ENCODE measurements at regions not wholly inside any gene's neighbourhood (a gene's known extent, or its start where the extent isn't known, plus 50 kb on each side); places are given as distances from the start of the nearest gene placed in this dataset.

DNA sequence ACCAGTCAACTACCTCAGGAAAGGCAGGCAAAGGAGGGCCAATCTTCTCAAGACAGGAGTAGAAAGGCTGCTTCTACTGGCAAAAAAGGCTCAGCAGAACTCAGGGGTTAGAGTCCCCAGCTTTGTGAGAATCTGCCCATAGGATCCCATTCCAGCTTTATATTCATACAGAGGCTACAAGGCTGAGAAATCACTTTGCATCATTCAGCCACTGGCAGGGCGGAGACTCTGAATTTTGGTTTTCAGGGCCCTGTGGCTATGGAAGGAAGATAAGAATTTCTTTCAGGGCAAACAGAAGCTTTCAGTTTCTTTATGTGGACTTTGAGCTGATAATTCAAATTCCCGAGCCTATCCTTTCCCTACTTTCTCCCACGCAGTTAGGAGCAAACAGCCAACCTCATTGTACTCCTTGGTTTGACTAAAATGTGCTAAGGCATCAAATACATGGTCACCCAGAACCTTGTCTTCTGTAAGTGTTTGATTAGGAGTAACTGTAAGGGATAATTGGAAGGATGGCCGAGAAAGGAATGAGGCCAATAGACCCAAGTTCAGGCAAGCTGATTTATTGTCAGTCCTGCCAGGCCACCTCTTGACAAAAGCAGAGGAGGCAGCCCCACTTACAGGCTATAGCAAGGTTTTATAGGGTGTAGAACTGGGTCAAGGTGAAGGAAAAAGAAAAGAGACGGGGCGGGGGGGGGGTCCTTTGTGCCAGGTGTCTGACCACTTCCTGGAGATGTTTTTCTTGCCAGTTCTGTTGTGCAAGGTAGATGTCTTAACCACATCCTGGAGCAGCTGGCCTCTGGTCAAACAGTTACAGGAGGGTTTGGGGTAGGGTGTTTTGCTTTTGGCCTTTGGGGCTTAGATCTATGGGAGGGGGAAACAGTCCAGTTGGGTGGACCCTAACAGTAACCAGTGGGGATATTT is 165.3 kb upstream of the PPP1R2C start:
- no peak for DNase-seq (ENCODE audit: low spot score)
- intact Hi-C loops (cut with DNase I) = no loop called here

DNA sequence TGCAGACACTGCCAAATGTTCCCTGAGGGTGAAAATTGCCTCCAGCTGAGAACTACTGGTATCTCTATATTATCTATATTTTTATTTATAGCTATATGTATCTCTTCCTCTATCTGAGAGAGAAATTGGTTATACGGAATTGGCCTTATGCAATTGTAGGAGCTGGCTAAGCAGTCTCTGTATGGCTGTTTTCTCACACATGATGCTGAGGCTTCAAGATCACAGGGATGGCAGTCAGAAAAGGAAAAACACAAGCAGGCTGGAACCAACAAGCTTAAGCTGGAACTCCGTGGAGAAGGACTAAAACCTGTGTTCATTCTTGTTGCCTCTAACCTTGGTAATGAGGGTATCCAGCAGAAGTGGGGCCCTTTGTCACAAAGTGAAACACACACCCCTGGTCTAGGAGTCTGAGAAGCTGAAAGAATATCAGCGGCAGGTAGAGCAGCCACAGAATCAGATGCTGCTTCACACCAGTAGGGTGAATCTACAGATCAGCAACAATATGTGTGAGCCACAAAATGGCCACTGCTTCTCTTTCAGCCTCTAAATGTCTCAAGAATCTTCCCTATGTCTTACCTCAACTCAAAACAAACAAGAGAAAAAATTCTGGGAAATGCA is 166.5 kb upstream of the PPP1R2C start:
- no peak for DNase-seq (ENCODE audit: low spot score)

DNA sequence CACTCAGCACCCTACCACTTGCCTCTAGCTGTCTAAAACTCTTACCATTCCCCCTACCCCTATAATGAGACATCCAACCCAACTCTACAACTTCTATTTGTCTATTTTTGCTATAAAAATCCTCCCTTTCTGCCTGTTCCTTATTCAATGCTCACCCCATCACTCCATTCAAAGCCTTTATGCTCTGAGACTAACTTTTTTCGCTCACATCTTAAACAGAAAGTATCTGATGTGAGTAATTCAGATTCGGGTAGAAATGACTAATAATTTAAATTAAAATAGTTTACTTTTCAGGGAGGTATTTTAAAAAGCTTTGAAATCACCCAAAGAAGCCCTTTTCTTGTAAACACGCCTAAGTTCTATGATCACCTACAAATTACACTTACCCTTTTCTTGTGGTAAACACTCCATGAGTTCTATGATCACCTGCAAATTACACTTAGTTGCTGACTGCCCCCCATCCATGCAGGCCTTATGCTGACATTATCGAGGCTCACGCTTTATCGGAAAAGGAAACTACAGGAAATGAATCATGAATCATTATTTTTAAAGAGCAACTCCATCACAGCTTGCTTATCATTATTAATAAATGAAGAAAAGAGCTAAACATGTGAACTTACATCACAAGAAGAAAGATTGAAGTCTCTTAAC is 168.7 kb upstream of the PPP1R2C start:
- DNase-seq (ENCODE audit: low spot score) = no peak
- intact Hi-C loops (cut with DNase I) = no loop called here

More for the DNA sequence above, 166.5 kb upstream of the PPP1R2C start:
- intact Hi-C loops (cut with DNase I) = no loop called here

DNA sequence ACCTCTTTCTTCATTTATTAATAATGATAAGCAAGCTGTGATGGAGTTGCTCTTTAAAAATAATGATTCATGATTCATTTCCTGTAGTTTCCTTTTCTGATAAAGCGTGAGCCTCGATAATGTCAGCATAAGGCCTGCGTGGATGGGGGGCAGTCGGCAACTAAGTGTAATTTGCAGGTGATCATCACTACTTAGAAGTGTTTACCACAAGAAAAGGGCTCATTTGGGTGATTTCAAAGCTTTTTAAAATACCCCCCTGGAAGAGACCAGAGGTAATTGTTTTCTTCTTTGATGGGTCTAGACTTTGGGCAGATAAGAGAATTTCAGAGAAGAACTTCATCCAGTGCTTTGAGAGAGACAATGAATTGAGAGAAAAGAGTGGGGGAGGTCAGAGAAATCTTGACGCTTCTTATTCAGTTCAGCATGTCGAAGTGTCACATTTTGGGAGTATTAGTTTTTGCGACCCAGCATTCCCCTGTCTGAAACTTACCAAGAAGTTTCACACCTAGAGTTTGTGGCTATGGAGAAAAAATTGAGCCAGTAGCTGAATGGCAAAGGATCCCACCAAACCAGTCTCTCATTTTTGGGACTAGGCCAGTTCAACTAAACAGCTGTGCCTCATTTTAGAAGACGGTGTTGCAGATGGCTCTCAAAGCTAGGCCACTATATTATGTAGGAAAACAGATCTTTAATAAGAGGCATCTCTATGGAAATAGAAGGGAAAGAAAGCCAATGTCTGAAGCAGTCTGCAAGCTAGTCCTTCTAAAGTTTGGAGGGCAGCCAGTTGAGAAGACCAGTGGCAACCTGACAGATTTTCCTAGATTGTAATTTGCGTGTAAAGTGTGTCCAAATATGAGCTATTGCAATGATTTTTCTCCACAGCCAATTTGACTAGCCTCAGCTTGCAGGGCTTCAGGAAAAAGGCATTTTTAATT is 171.0 kb upstream of the PPP1R2C start:
- intact Hi-C loops (cut with DNase I) = no loop called here

DNA sequence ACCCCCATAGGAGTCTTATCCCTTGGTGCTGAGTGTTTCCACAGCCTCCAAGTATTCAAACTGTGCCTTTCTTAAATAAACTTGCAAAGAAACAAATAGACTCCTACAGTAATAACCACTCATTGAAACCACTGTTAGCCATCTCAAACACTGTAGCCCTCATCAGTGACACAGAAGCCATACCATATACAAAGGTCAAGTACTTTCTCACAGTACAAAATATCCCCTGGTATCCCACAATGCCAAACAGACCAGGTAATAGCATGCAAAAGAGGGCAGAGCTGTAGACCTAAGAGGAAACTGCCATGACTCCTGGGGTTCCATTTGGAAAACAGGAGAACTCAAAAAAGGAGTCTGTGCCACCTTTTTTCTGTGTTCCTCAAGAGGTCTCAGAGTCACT is 173.8 kb upstream of the PPP1R2C start:
- intact Hi-C loops (cut with DNase I) = no loop called here

More for the DNA sequence above, 171.0 kb upstream of the PPP1R2C start:
- no peak for DNase-seq (ENCODE audit: low spot score)

DNA sequence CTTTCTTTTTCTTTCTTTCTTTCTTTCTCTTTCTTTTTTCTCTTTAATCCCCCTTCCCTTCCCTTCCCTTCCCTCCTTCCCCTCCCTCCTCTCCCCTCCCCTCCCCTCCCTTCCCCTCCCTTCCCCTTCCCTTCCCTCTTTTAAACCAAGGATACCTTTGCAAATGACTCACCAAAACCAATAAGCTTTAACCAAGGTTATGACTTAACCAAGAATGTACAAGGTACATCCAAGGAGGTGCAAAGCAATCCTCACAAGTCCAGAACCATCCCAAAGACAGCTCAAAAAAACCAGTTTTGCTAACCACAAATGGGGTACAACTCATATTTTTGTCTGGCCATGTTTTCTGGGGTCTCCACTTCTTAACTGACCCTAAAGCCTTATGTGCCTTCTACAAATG is 174.7 kb upstream of the PPP1R2C start:
- no peak for DNase-seq (ENCODE audit: low spot score)
- intact Hi-C loops (cut with DNase I) = no loop called here

More for the DNA sequence above, 173.8 kb upstream of the PPP1R2C start:
- no peak for DNase-seq (ENCODE audit: low spot score)

DNA sequence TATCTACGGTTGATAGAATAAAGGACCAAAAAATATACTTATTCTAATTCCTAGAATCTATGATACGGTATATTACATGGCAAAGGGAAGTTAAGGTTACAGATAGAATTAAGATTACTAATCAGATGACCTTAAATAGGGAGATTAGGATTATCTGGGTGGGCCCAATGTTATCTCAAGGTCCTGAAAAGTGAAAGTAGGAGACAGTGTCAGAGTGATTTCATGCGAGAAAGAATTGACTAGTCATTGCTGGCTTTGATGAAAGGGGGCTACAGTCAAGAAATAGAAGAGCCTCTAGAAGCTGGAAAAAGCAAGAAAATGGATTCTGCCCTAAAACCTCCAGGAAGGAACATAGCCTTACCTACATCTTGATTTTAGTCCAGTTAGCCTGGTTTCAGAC is 176.9 kb upstream of the PPP1R2C start:
- intact Hi-C loops (cut with DNase I) = no loop called here
- no peak for DNase-seq (ENCODE audit: low spot score)

DNA sequence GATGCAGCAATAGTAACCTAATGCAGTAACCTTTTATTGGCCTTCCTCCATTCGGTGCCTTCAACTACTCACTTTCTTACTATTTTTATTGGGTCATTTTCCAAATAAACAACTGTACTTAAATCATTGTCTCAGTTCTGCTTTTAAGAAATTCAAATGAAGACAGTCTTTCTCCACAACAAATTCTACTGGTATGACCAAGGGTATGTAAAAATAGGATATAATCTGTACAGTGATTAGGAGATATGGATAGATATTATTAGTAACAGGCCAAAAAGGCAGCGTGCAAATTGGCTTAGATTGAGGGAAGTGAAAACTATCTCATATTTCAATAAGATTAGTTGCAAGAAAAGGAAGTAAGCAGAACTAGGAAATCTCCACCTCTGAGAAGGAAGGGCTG is 177.4 kb upstream of the PPP1R2C start:
- intact Hi-C loops (cut with DNase I) = no loop called here
- no peak for DNase-seq (ENCODE audit: low spot score)

DNA sequence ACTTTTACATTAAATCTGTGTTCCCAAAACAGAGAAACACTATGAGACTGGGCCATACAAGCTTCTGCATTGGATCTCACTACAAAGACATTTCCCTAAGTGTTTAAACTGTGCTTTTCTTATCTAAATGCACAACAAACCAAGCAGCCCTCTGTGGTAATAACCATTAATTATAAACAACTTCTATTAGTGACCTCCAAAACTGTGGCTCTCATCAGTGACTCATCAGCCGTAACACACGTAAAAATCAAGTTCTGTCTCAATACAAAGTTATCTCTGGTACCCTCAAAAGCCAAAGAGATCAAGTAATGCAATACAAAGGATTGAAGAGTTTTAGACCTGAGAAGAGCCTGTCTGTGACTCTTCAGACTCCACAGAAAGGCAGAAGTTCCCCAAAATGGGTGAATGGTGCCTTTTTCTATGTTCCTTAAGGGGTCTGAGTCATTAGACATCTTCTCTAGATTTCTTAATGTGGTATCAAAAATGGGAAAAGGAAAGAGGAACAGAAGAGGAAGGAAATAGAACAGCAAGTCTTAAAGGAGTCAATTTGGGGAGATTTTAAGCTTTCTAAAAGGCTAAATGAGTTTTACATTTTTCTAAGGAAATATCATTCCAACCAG is 189.8 kb upstream of the PPP1R2C start:
- intact Hi-C loops (cut with DNase I) = no loop called here
- no peak for DNase-seq (ENCODE audit: low spot score)

DNA sequence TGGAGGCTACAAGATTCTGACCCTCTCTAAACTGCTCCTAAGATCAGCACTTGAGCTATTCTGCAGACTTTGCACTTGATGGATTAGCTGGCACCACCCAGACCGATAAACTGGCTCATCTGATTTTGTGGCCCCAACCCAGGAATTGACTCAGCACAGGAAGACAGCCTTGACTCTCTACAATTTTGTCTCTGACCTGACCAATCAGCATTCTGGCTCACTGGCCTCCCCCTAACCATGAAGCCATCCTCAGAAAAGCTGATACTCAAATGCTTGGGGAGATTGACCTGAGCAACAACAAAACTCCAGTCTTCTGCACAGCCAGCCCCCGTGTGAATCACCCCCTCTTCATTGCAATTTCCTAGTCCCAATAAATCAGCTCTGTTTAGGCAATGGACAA is 195.4 kb upstream of the PPP1R2C start:
- DNase-seq (ENCODE audit: low spot score) = no peak
- intact Hi-C loops (cut with DNase I) = no loop called here

DNA sequence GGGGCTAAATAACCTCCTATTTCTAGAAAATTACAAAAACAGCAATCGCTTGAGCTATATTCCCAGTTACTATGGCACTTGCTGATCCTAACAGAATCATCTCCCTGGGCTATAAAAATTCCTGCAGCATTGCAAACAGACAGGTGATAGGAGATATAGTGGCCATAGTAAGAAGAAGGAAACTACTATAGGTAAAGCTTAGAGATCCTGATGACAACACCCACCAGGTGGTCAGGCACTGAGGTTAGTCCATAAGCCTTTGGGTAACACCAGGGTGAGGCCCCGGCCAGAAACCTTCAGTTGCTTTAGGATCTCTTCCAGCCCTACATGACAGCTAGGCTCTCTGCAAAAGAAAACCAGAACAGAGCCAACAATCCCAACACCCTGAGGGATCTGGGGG is 197.9 kb upstream of the PPP1R2C start:
- DNase-seq (ENCODE audit: low spot score) = no peak
- intact Hi-C loops (cut with DNase I) = no loop called here

DNA sequence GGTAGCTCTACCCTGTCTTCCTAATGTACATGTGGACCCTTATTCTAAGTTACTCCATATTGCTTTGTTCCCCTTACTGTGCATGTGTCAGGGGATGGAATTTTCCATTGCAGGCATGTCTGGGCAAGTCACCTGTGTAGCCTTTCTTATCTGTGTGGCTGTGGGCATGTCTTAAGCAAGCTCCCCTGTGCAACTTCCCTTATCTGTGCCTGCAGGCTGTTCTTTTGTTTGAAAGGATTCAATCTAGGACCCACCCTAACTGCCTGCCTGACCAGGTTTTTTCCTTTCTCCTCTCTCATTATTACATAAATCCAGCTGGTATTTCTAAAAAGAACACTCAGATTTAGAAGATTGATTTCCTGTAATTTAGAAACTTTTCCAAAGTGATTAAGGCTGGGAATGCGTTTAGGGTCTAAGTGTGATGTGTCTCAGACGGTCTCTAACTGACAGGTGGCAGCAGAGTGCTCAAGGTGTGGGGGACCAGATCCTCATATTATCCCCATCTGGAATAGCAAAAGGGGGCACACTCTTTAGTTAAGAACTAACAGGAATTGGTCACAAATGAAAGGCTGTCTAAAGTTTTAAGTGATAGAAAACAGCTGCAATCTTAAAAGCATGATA is 198.9 kb upstream of the PPP1R2C start:
- DNase-seq (ENCODE audit: low spot score) = no peak
- intact Hi-C loops (cut with DNase I) = no loop called here

DNA sequence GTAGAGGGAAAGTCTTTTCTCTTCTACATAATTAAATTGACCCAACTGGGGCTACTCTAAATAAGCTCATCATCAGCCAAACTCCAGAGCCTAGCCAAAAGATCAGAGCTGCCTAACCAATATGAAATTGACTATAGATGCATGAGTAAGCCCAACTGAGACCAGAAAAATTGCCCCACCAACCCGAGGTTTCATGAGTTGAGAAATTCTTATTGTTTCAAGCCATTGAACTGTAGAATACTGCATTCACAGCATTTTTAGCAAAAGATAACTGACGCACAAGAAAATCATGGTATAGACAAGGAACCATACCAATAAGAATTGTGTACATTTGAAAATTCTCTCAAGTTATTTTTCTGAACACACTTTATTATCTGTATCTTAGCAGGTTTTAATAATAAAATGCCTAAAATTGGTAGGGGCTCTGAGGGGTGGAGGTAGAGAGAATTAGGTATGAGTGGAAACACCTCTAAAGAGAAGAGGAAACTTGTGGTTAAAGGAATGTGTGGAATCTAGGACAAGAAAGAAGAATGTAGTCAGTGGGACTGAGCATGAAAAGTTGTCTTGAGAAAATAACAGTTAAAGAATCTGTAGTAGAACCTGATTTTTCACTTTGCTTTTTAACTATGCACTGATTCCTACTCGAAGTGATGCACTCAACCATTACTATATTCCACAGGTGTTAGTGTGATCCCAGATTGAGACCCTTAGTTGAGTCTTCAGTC is 200.9 kb upstream of the PPP1R2C start:
- intact Hi-C loops (cut with DNase I) = no loop called here
- DNase-seq (ENCODE audit: low spot score) = no peak

DNA sequence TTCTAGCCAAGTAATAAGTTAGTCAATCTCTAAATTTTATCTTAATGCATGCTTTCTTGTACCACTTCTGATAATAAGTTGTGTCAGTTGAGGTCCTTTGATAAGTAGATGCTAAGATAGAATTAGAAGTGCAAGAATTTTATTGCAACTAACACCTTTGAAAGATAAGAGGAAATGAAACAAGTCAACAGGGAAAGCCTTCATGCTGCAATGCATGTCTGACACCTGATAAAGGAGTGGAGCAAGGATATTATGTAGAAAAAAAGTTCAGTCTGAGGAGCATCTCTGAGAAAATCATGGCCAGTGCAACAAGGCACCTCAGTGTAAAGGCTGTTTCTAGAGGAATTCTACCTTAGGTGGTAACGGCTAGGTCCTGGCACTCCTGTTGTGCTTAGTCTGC is 210.7 kb upstream of the PPP1R2C start:
- DNase-seq (ENCODE audit: low spot score) = no peak
- intact Hi-C loops (cut with DNase I) = no loop called here

DNA sequence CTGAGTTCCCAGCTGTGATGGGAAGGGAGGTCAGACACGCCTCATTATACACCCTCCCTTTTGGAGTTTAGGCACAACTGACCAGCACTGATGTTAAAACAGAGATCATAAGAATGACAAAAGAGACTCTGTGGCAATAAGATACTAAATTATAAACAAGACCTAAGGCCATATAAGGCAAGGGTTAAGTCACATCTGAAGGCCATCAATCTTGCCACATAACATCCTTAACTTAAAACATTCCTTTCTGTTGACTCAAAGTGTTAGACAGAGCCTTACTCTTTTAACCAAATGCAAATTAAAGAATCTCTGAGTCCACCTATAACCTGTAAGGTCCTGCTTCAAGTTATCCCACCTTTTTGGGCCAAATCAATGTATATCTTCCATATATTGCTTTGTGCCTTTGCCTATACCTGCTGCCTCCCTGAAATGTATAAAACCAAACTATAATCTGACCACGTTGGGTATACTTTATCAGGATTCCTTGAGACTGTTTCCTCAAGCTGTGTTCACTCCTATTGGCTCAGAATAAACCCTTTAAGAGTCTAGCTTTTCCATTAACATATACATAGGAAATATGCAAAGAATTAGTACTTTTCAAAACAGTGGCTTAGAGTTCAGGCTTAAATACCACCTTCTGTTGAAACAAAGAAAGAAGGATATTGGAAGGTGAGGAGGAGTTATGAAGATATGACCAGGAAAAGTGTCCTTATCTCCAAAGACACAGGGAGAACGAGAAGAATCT is 214.4 kb upstream of the PPP1R2C start:
- intact Hi-C loops (cut with DNase I) = no loop called here
- no peak for DNase-seq (ENCODE audit: low spot score)

DNA sequence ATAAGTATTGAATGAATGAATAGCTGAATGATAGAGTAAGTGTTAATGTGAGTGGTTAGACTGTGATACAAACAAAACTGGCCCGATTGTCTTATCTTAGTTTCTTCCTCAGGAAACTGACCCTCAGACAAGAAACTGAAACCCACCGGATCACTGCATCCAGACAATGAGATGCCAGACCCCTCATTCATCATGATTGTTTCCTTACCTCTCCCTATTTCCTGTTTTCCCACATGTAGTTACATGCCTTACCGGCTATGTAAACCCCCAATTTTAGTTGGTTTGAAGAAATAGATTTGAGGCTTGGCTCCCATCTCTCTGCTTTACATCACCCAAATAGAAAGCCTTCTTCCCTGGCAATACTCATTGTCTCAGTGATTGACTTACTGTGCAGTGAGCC is 218.9 kb upstream of the PPP1R2C start:
- DNase-seq (ENCODE audit: low spot score) = no peak
- intact Hi-C loops (cut with DNase I) = no loop called here

DNA sequence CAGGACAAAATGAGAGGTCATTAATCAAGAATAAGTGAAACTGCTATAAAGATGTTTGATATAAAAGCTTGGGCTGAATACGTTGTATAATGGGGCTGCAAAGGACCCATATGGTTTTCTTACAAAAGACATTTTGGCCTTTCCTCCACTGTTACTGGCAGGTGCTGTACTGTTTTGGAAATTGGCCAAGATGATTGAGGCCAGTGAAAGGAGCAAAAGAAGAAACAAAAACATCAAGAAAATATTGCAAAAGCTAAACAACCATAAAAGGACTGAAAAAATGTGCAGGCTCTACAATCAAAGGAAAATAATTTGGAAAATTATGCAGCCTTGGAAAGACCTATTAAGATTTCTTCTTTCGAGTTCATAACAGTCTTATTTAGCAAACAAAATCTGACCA is 222.2 kb upstream of the PPP1R2C start:
- DNase-seq (ENCODE audit: low spot score) = no peak
- intact Hi-C loops (cut with DNase I) = no loop called here

Data from posterior vena cava (tissue), 2 donors.